GM12878 (cell line): ENCODE measurements at regions not wholly inside any gene's neighbourhood (a gene's known extent, or its start where the extent isn't known, plus 50 kb on each side); places are given as distances from the start of the nearest gene placed in this dataset.

Source experiments
- ATAC-seq: fragments of 200-7000 bp; cut with Tn5 transposase; 3 replicates; pipeline ENCODE4 v1.9.1; 2020; ENCODE audit warnings: mild to moderate bottlenecking, moderate library complexity
- BruUV-seq: library from RNA; stranded (reverse); fragments of 400-500 nt; replicated peaks from 2 replicates; lab custom pipeline; 2021; lab: Mats Ljungman, UMichigan
- CTCF ChIA-PET: fragments of 300-600 bp; sonication (Branson Sonifier 250); formaldehyde crosslinking; extraction: SDS; loops from one replicate; lab custom pipeline; 2021; ENCODE audit warnings: inconsistent platforms; lab: Yijun Ruan, JAX
- POLR2A ChIA-PET: fragments of 350-600 bp; formaldehyde crosslinking; extraction: SDS; loops from one replicate; lab custom pipeline; 2021; ENCODE audit warnings: inconsistent platforms; lab: Charles Lee
- RAD21 ChIA-PET: fragments of 300-600 bp; sonication (Branson Sonifier 250); formaldehyde crosslinking; loops from one replicate; lab custom pipeline; 2023; ENCODE audit warnings: antibody characterized with exemption; ENCODE audit not compliant: unreplicated experiment; lab: Charles Lee
- SMC1A ChIA-PET: fragments of 300-600 bp; sonication (Branson Sonifier 250); formaldehyde crosslinking; loops from one replicate; lab custom pipeline; 2023; ENCODE audit not compliant: unreplicated experiment, uncharacterized antibody; lab: Charles Lee
- DNase-seq: peaks from one replicate; pipeline ENCODE4 v3.0.0-alpha.2; 2011; ENCODE audit warnings: low read depth, low spot score
- FAIRE-seq: peaks from 3 replicates; lab custom pipeline; 2011; peaks lifted over from hg19 to GRCh38; lab: Jason Lieb, UNC
- H2AFZ ChIP-seq: 2 replicates; pipeline ENCODE4 v1.6.0; 2011; ENCODE audit warnings: low read depth, low read length, control low read depth; ENCODE audit not compliant: control insufficient read depth
- H3K27ac ChIP-seq: 2 replicates; pipeline ENCODE4 v1.5.1; 2011; ENCODE audit warnings: control low read depth; ENCODE audit not compliant: control insufficient read depth, insufficient read depth
- H3K27me3 ChIP-seq, 2 experiments: replicated peaks in 1 of 2; 2 replicates each; pipeline versions ENCODE4 v1.6.0 to v1.6.1; 2011; ENCODE audit warnings: low read length in 1 of 2; ENCODE audit not compliant: control insufficient read depth in 2 of 2, insufficient read depth in 2 of 2
- H3K36me3 ChIP-seq, 2 experiments: 2 replicates each; pipeline ENCODE4 v1.5.1; 2011; ENCODE audit warnings: low read length in 1 of 2; ENCODE audit not compliant: control insufficient read depth in 2 of 2, insufficient read depth in 2 of 2
- H3K4me1 ChIP-seq: 2 replicates; pipeline ENCODE4 v1.6.1; 2011; ENCODE audit warnings: mild to moderate bottlenecking, low read length, moderate library complexity, mixed read lengths; ENCODE audit not compliant: control insufficient read depth, insufficient read depth
- H3K4me2 ChIP-seq: 2 replicates; pipeline ENCODE4 v1.6.0; 2011; ENCODE audit warnings: control low read depth; ENCODE audit not compliant: control insufficient read depth, insufficient read depth
- H3K4me3 ChIP-seq: fragments of 200-600 bp; sonication (generic); 2 replicates; pipeline ENCODE4 v1.5.1; 2016
- H3K79me2 ChIP-seq: 2 replicates; pipeline ENCODE4 v1.6.0; 2011; ENCODE audit warnings: low read length; ENCODE audit not compliant: control insufficient read depth, insufficient read depth
- H3K9ac ChIP-seq: 2 replicates; pipeline ENCODE4 v1.8.0; 2011; ENCODE audit warnings: low read length, control low read depth, mixed read lengths; ENCODE audit not compliant: control insufficient read depth, insufficient read depth
- H3K9me3 ChIP-seq: replicated peaks from 3 replicates; pipeline ENCODE4 v1.5.1; 2011; ENCODE audit warnings: mild to moderate bottlenecking, low read length; ENCODE audit not compliant: control insufficient read depth, insufficient read depth
- H4K20me1 ChIP-seq: 2 replicates; pipeline ENCODE4 v1.6.0; 2011; ENCODE audit not compliant: control insufficient read depth, insufficient read depth
- CEBPB ChIP-seq, 2 experiments: fragments of 150-350 bp in 1 of 2; IDR thresholded peaks; 2 replicates each; pipeline ENCODE4 v1.6.1; 2012 to 2014; ENCODE audit warnings: low read depth in 2 of 2, low read length in 2 of 2, borderline replicate concordance in 1 of 2, inconsistent platforms in 1 of 2
- CREB1 ChIP-seq: IDR thresholded peaks from 2 replicates; pipeline ENCODE4 v1.6.1; 2012; ENCODE audit warnings: low read depth, mild to moderate bottlenecking, inconsistent platforms
- FOS ChIP-seq: IDR thresholded peaks from 3 replicates; pipeline ENCODE4 v1.6.1; 2011; ENCODE audit warnings: borderline replicate concordance; ENCODE audit not compliant: insufficient read length; ENCODE audit errors: extremely low read depth
- JUNB ChIP-seq: IDR thresholded peaks from 2 replicates; pipeline ENCODE4 v1.6.1; 2016; ENCODE audit warnings: antibody characterized with exemption, mild to moderate bottlenecking
- KAT2A ChIP-seq: conservative IDR thresholded peaks from 2 replicates; pipeline ENCODE4 v1.6.1; 2011; ENCODE audit warnings: low read depth, low read length; ENCODE audit not compliant: control insufficient read depth
- NFYB ChIP-seq: IDR thresholded peaks from 2 replicates; pipeline ENCODE4 v1.6.1; 2011; ENCODE audit warnings: low read depth, mild to moderate bottlenecking, low read length, improper control_type of control experiment, moderate library complexity; ENCODE audit not compliant: insufficient read depth
- PRDM15 ChIP-seq: fragments of 450-650 bp; formaldehyde crosslinking; IDR thresholded peaks from 2 replicates; pipeline ENCODE4 v1.4.0; 2020; ENCODE audit warnings: mild to moderate bottlenecking, moderate library complexity
- SREBF1 ChIP-seq: IDR thresholded peaks from 2 replicates; pipeline ENCODE4 v1.6.1; 2012; ENCODE audit warnings: mild to moderate bottlenecking, low read length
- USF2 ChIP-seq: IDR thresholded peaks from 2 replicates; pipeline ENCODE4 v1.6.1; 2011; ENCODE audit warnings: low read depth, low read length, improper control_type of control experiment, borderline replicate concordance
- YBX1 ChIP-seq: fragments of 450-650 bp; IDR thresholded peaks from 2 replicates; pipeline ENCODE4 v1.6.1; 2016; ENCODE audit warnings: antibody characterized with exemption
- ZNF384 ChIP-seq: IDR thresholded peaks from 2 replicates; pipeline ENCODE4 v1.6.1; 2012; ENCODE audit warnings: low read depth, mild to moderate bottlenecking, low read length, improper control_type of control experiment, borderline replicate concordance
- WGBS: methylation state at CpG from one replicate; pipeline ENCODE4 v1.1.6; 2016; ENCODE audit warnings: low lambda C conversion rate; ENCODE audit not compliant: insufficient replicate concordance, insufficient coverage; ENCODE audit errors: missing lambda C conversion rate; 5-methylcytosine and 5-hydroxymethylcytosine counted together
- in situ Hi-C: fragments of 300-500 bp; cut with MboI; formaldehyde crosslinking; loops from 9 replicates; pipeline ENCODE4 v1.14.3; 2018; ENCODE audit warnings: mixed read lengths
- intact Hi-C: fragments of 100-400 bp; cut with micrococcal nuclease; formaldehyde crosslinking; loops from one replicate; pipeline ENCODE4 v1.14.2; 2022; ENCODE audit not compliant: unreplicated experiment
- TF ChIP-seq, protein P1 (sequence below): fragments of 150-350 bp; IDR thresholded peaks from 2 replicates; pipeline ENCODE4 v1.6.1; 2014; ENCODE audit warnings: mild to moderate bottlenecking, low read depth, low read length
- TF ChIP-seq, protein P2 (sequence below): fragments of 450-650 bp; IDR thresholded peaks from 2 replicates; pipeline ENCODE4 v1.6.1; 2017; ENCODE audit warnings: mild to moderate bottlenecking, moderate library complexity

DNA sequence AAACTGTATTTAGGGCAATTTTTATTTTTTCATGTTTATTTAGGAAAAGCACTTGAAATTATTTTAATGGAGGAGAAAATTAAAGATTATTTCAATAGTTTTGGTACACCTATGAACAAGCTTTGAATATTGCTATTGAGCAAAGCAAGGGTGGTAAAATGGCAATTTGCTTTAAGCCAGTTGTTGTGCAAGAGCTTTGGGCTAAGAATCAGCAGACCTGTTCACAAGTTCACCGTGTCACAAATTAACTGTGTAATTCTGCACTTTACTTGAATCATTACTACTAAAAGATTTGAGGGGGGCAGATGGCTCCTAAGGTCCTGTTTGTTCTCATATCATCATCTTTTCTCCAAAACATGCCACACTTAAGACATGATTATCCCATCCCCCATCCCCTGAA, 238.9 kb upstream of the GBE1 start (continued):
- no peak for TF ChIP-seq PRDM15 (CRISPR knock-in tag)
- TF ChIP-seq, all 136 proteins: peak for 0

DNA sequence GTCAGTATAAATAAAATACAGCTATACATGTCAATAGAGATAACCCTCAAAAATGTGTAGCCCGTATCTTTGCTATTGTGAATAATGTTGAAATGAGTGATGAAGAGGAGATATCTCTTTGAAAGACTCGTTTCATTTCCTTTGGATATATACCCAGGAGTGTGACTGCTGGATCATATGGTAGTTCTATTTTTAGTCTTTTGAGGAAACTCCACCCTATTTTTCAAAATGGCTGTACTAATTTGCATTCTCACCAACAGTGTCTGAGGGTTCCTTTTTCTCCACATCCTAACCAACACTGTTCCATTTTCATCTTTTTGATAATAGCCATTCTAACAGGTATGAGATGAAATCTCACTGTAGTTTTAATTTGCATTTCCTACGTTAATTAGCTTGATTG, 237.5 kb upstream of the GBE1 start:
- no peak for FAIRE-seq
- SMC1A ChIA-PET, result no interaction called here
- TF ChIP-seq YBX1 (no peak), CREB1 (no peak), ZNF384 (no peak), USF2 (no peak), SREBF1 (no peak), NFYB (no peak), JUNB (no peak), FOS (no peak), KAT2A (no peak), CEBPB (IDR thresholded peaks at IDR 0.05; ENCODE audit: borderline replicate concordance in 1 of 2, low read depth in 2 of 2, low read length in 2 of 2) (no peak)
- TF ChIP-seq, protein P1, sequence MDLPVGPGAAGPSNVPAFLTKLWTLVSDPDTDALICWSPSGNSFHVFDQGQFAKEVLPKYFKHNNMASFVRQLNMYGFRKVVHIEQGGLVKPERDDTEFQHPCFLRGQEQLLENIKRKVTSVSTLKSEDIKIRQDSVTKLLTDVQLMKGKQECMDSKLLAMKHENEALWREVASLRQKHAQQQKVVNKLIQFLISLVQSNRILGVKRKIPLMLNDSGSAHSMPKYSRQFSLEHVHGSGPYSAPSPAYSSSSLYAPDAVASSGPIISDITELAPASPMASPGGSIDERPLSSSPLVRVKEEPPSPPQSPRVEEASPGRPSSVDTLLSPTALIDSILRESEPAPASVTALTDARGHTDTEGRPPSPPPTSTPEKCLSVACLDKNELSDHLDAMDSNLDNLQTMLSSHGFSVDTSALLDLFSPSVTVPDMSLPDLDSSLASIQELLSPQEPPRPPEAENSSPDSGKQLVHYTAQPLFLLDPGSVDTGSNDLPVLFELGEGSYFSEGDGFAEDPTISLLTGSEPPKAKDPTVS, result no peak
- TF ChIP-seq, protein P2, sequence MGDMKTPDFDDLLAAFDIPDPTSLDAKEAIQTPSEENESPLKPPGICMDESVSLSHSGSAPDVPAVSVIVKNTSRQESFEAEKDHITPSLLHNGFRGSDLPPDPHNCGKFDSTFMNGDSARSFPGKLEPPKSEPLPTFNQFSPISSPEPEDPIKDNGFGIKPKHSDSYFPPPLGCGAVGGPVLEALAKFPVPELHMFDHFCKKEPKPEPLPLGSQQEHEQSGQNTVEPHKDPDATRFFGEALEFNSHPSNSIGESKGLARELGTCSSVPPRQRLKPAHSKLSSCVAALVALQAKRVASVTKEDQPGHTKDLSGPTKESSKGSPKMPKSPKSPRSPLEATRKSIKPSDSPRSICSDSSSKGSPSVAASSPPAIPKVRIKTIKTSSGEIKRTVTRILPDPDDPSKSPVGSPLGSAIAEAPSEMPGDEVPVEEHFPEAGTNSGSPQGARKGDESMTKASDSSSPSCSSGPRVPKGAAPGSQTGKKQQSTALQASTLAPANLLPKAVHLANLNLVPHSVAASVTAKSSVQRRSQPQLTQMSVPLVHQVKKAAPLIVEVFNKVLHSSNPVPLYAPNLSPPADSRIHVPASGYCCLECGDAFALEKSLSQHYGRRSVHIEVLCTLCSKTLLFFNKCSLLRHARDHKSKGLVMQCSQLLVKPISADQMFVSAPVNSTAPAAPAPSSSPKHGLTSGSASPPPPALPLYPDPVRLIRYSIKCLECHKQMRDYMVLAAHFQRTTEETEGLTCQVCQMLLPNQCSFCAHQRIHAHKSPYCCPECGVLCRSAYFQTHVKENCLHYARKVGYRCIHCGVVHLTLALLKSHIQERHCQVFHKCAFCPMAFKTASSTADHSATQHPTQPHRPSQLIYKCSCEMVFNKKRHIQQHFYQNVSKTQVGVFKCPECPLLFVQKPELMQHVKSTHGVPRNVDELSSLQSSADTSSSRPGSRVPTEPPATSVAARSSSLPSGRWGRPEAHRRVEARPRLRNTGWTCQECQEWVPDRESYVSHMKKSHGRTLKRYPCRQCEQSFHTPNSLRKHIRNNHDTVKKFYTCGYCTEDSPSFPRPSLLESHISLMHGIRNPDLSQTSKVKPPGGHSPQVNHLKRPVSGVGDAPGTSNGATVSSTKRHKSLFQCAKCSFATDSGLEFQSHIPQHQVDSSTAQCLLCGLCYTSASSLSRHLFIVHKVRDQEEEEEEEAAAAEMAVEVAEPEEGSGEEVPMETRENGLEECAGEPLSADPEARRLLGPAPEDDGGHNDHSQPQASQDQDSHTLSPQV, result no peak

More for the DNA sequence above, 237.5 kb upstream of the GBE1 start:
- RAD21 ChIA-PET, result no interaction called here
- no peak for ATAC-seq
- CTCF ChIA-PET, result interaction anchor here (2.1 kb wide), 1 partner anchor 24 kb away, joined by 5 read pairs; no protein-coding TSS in a partner anchor
- intact Hi-C loops (no loop called here), in situ Hi-C loops (no loop called here)
- WGBS, result 32% methylated on average over 3 of the region's 3 CpGs
- no peaks in the 10 kb centered on the region for H4K20me1 ChIP-seq
- no peak overlapping the region for H3K4me3 ChIP-seq
- no TSS peak for BruUV-seq
- H3K9me3 ChIP-seq, result no peaks in the 10 kb centered on the region
- DNase-seq, result no peak
- no peaks in the 10 kb centered on the region for H3K27me3 ChIP-seq
- H3K9ac ChIP-seq, result no peak overlapping the region
- H3K79me2 ChIP-seq, result no peaks in the 10 kb centered on the region
- POLR2A ChIA-PET, result no interaction called here
- H3K4me2 ChIP-seq, result no peak overlapping the region
- no peak overlapping the region for H3K27ac ChIP-seq
- no peaks in the 10 kb centered on the region for H3K36me3 ChIP-seq
- H2AFZ ChIP-seq, result no peak overlapping the region
- H3K4me1 ChIP-seq, result no peaks in the 10 kb centered on the region
